GM18517 (cell line): ENCODE measurements at regions not wholly inside any gene's neighbourhood (a gene's known extent, or its start where the extent isn't known, plus 50 kb on each side); places are given as distances from the start of the nearest gene placed in this dataset.

Source experiments
- ATAC-seq: cut with Tn5 transposase; IDR thresholded peaks from one replicate; pipeline ENCODE4 v1.9.1; 2021; ENCODE audit warnings: mild to moderate bottlenecking, moderate library complexity; ENCODE audit not compliant: unreplicated experiment

GRCh38 chr1:83735526-83735925 lies 263.4 kb downstream of the TTLL7 start:
- ATAC-seq, result no peak

- ATAC-seq, result no peak
Measured at GRCh38 chr1:83734420-83734819, 264.5 kb downstream of the TTLL7 start.

GRCh38 chr1:83725735-83726360 lies 273.1 kb downstream of the TTLL7 start:
- ATAC-seq, result no peak

- ATAC-seq, result no peak
Measured at GRCh38 chr1:83718338-83718737, 280.6 kb downstream of the TTLL7 start.

- no peak for ATAC-seq
Measured at GRCh38 chr1:83717785-83718184, 281.1 kb downstream of the TTLL7 start.

GRCh38 chr1:83716641-83717040 lies 282.3 kb downstream of the TTLL7 start:
- ATAC-seq, result no peak

GRCh38 chr1:83715550-83715949 lies 283.4 kb downstream of the TTLL7 start:
- no peak for ATAC-seq

GRCh38 chr1:83709662-83710061 lies 289.3 kb downstream of the TTLL7 start:
- no peak for ATAC-seq

GRCh38 chr1:83706354-83706938 lies 292.5 kb downstream of the TTLL7 start:
- no peak for ATAC-seq

GRCh38 chr1:83705091-83705490 lies 293.8 kb downstream of the TTLL7 start:
- no peak for ATAC-seq

- ATAC-seq, result no peak
Measured at GRCh38 chr1:83704350-83704749, 294.6 kb downstream of the TTLL7 start.

GRCh38 chr1:83702356-83702755 lies 296.6 kb downstream of the TTLL7 start:
- no peak for ATAC-seq

- no peak for ATAC-seq
Measured at GRCh38 chr1:83701355-83701754, 297.6 kb downstream of the TTLL7 start.

- ATAC-seq, result no peak
Measured at GRCh38 chr1:83698644-83699043, 300.3 kb downstream of the TTLL7 start.

- ATAC-seq, result no peak
Measured at GRCh38 chr1:83697961-83698360, 301.0 kb downstream of the TTLL7 start.

GRCh38 chr1:83697220-83697619 lies 301.7 kb downstream of the TTLL7 start:
- ATAC-seq, result no peak

- ATAC-seq, result no peak
Measured at GRCh38 chr1:83694449-83694848, 304.5 kb downstream of the TTLL7 start.

- no peak for ATAC-seq
Measured at GRCh38 chr1:83693427-83694126, 305.4 kb downstream of the TTLL7 start.

- peak; percentile 65 for ATAC-seq
Measured at GRCh38 chr1:83692524-83693381, 306.2 kb downstream of the TTLL7 start.

- ATAC-seq, result no peak
Measured at GRCh38 chr1:83691953-83692500, 306.9 kb downstream of the TTLL7 start.
